Spleen (tissue), 11 donors: ENCODE measurements at regions not wholly inside any gene's neighbourhood (a gene's known extent, or its start where the extent isn't known, plus 50 kb on each side); places are given as distances from the start of the nearest gene placed in this dataset.

Experiments used
- DNase-seq: peaks from one replicate; pipeline ENCODE4 v3.0.0-alpha.2; 2020
- H3K27ac ChIP-seq, 8 donors: fragments of 200-600 bp; sonication (generic) in 7 of 8; 1 replicate in 4 of 8; 2 replicates in 4 of 8; pipeline versions ENCODE4 v1.5.0 to v1.8.0; 2016 to 2021; ENCODE audit warnings: inconsistent platforms in 4 of 8, mild to moderate bottlenecking in 4 of 8, moderate library complexity in 1 of 8
- H3K27me3 ChIP-seq, 7 donors: fragments of 200-600 bp; sonication (generic) in 6 of 7; replicated peaks in 1 of 7; 1 replicate in 4 of 7; 2 replicates in 3 of 7; pipeline versions ENCODE4 v1.5.0 to v1.8.0; 2016 to 2021; ENCODE audit warnings: inconsistent platforms in 3 of 7, mild to moderate bottlenecking in 1 of 7
- H3K36me3 ChIP-seq, 6 donors: fragments of 200-600 bp; sonication (generic) in 5 of 6; 1 replicate in 4 of 6; 2 replicates in 2 of 6; pipeline versions ENCODE4 v1.5.0 to v1.8.0; 2016 to 2021; ENCODE audit warnings: inconsistent platforms in 2 of 6
- H3K4me1 ChIP-seq, 6 donors: fragments of 200-600 bp; sonication (generic) in 5 of 6; 1 replicate in 3 of 6; 2 replicates in 3 of 6; pipeline versions ENCODE4 v1.5.0 to v1.8.0; 2016 to 2021; ENCODE audit warnings: inconsistent platforms in 3 of 6
- H3K4me3 ChIP-seq, 8 donors: fragments of 200-600 bp; sonication (generic) in 7 of 8; 1 replicate in 4 of 8; 2 replicates in 4 of 8; pipeline versions ENCODE4 v1.5.0 to v1.8.0; 2016 to 2021; ENCODE audit warnings: inconsistent platforms in 4 of 8, mild to moderate bottlenecking in 4 of 8, moderate library complexity in 2 of 8
- H3K9me3 ChIP-seq, 8 donors: fragments of 200-600 bp; sonication (generic) in 7 of 8; 1 replicate in 4 of 8; 2 replicates in 4 of 8; pipeline versions ENCODE4 v1.5.0 to v1.8.0; 2016 to 2021; ENCODE audit warnings: inconsistent platforms in 4 of 8
- POLR2A ChIP-seq, 3 donors: fragments of 450-650 bp; IDR thresholded peaks; one replicate each; pipeline ENCODE4 v1.5.1; 2017; ENCODE audit warnings: antibody characterized with exemption in 3 of 3, mild to moderate bottlenecking in 1 of 3
- POLR2AphosphoS5 ChIP-seq, 3 donors: sonication (generic); formaldehyde crosslinking; IDR thresholded peaks; one replicate each; pipeline ENCODE4 v1.5.1; 2017; ENCODE audit warnings: antibody characterized with exemption in 3 of 3
- WGBS, 5 donors: extraction: QIAGEN DNeasy Blood & Tissue Kit in 3 of 5; methylation state at CpG; one replicate each; pipeline versions ENCODE4 v1.1.5 to v1.1.7; 2013 to 2018; 5-methylcytosine and 5-hydroxymethylcytosine counted together
- intact Hi-C: fragments of 100-400 bp; cut with DNase I; formaldehyde crosslinking; loops from one replicate; pipeline ENCODE4 v1.15.0; 2023; ENCODE audit warnings: low total_unique reads
- TF ChIP-seq, protein P1 (sequence below), 11 experiments: fragments of 200-600 bp in 7 of 11; fragments of 450-650 bp in 4 of 11; sonication (generic) in 4 of 11; IDR thresholded peaks in 8 of 11; conservative IDR thresholded peaks in 3 of 11; 1 replicate in 7 of 11; 2 replicates in 4 of 11; pipeline versions ENCODE4 v1.4.0 to v1.8.0; 2016 to 2021; ENCODE audit warnings: antibody characterized with exemption in 11 of 11, inconsistent platforms in 4 of 11, mild to moderate bottlenecking in 1 of 11
- donor health status: healthy with polysubstance abuse.
- donor health status: DM: no; HTN: no; CAD: no; lungs with moderate emphysema.
- donor health status: DM: no; HTN: no; CAD: no.
- donor health status: Bipolar disorder and iron deficiency.
- donor health status: healthy.
- donor health status: DM: no; HTN: no; CAD: no.
- donor health status: DM: yes; HTN: yes; CAD: no.

DNA sequence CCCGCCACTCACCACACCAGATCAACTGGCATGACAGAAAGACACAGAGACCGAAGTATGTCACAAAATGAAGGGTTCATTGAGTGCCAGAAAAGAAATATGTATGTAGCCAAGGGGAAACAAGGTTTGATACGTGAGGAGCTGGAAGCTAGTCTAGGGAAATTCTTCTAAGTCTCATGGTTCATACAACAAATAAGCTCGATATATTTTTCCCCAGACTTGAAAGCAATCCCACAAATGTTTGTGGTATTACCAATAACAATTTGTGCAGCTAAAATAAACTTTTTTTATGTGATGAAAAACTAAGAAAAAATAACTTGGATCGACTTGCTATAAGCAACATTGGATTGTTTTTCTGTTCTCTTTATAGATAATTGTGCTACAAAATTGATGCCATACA, 777.0 kb downstream of the TSN start:
- H3K36me3 ChIP-seq = no peaks in the 10 kb centered on the region
- intact Hi-C loops = no loop called here
- WGBS, 5 donors = 83 to 93% (median 85%) methylated on average over 5 of the region's 5 CpGs
- H3K27me3 ChIP-seq = no peaks in the 10 kb centered on the region
- no peak overlapping the region for H3K4me3 ChIP-seq
- DNase-seq = no peak
- TF ChIP-seq, protein P1, sequence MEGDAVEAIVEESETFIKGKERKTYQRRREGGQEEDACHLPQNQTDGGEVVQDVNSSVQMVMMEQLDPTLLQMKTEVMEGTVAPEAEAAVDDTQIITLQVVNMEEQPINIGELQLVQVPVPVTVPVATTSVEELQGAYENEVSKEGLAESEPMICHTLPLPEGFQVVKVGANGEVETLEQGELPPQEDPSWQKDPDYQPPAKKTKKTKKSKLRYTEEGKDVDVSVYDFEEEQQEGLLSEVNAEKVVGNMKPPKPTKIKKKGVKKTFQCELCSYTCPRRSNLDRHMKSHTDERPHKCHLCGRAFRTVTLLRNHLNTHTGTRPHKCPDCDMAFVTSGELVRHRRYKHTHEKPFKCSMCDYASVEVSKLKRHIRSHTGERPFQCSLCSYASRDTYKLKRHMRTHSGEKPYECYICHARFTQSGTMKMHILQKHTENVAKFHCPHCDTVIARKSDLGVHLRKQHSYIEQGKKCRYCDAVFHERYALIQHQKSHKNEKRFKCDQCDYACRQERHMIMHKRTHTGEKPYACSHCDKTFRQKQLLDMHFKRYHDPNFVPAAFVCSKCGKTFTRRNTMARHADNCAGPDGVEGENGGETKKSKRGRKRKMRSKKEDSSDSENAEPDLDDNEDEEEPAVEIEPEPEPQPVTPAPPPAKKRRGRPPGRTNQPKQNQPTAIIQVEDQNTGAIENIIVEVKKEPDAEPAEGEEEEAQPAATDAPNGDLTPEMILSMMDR (IDR thresholded peaks at IDR 0.05 in 8 of 11, conservative IDR thresholded peaks at IDR 0.05 in 3 of 11) = no peak
- TF ChIP-seq POLR2A (IDR thresholded peaks at IDR 0.05) (no peak), POLR2AphosphoS5 (IDR thresholded peaks at IDR 0.05) (no peak)
- no peak overlapping the region for H3K27ac ChIP-seq
- H3K4me1 ChIP-seq = no peaks in the 10 kb centered on the region
- no peaks in the 10 kb centered on the region for H3K9me3 ChIP-seq

DNA sequence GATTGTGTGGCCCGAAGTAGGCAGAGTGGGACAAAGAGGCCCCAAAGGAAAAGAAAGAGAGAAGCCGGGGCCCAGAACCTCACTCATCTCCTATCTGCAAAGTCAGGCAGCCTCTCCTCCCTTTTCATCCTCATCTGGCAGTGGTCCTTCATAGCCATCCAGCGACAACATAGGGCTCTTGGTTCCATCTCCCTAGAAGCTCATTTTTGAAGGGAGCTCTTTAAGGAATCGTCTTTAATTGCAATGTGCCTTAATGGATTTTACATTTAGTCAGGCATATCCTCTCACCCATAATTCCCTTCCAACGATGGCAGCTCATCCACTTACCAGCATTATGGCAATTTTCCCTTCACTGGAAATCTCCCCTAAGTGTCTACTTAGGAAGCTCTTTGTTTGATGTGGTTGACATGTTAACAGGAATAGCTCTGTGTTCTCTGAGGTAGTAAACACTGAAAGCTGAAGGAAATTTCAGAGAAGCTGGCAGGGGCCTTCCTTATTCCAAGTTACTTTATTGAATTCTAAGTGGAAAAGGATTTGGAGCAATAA, 780.6 kb downstream of the TSN start:
- no peaks in the 10 kb centered on the region for H3K9me3 ChIP-seq
- 85 to 94% (median 91%) methylated on average over 5 of the region's 5 CpGs for WGBS, 5 donors
- DNase-seq = no peak
- TF ChIP-seq POLR2AphosphoS5 (IDR thresholded peaks at IDR 0.05) = no peak
- TF ChIP-seq POLR2A (IDR thresholded peaks at IDR 0.05) = no peak
- TF ChIP-seq, protein P1 (IDR thresholded peaks at IDR 0.05 in 8 of 11, conservative IDR thresholded peaks at IDR 0.05 in 3 of 11) = no peak
- no peaks in the 10 kb centered on the region for H3K4me1 ChIP-seq
- no peaks in the 10 kb centered on the region for H3K27me3 ChIP-seq
- no peak overlapping the region for H3K4me3 ChIP-seq
- intact Hi-C loops = no loop called here
- no peak overlapping the region for H3K27ac ChIP-seq
- no peaks in the 10 kb centered on the region for H3K36me3 ChIP-seq

DNA sequence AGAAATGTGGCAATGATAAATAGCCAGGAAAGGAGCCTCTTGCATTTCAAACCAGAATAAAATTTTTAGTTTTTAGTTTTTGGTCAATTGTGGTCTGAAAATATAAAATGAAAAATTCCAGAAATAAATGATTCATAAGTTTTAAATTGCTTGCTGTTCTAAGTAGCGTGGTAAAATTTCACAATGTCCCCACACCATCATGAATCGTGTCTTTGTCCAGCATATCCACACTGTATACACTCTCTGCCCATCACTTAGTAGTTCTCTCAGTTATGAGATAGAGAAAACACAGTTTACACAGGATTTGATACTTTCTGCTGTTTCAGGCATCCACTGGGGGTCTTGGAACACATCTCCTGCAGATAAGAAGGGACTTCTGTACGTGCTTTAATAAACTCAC, 783.9 kb downstream of the TSN start:
- DNase-seq = no peak
- no peak overlapping the region for H3K4me3 ChIP-seq
- H3K36me3 ChIP-seq = no peaks in the 10 kb centered on the region
- TF ChIP-seq POLR2AphosphoS5 (IDR thresholded peaks at IDR 0.05) = no peak
- TF ChIP-seq, protein P1 (IDR thresholded peaks at IDR 0.05 in 8 of 11, conservative IDR thresholded peaks at IDR 0.05 in 3 of 11) = no peak
- no peaks in the 10 kb centered on the region for H3K27me3 ChIP-seq
- no peaks in the 10 kb centered on the region for H3K9me3 ChIP-seq
- no peaks in the 10 kb centered on the region for H3K4me1 ChIP-seq
- no peak overlapping the region for H3K27ac ChIP-seq
- 61 to 90% (median 76%) methylated on average over 3 of the region's 3 CpGs for WGBS, 5 donors
- intact Hi-C loops = no loop called here

DNA sequence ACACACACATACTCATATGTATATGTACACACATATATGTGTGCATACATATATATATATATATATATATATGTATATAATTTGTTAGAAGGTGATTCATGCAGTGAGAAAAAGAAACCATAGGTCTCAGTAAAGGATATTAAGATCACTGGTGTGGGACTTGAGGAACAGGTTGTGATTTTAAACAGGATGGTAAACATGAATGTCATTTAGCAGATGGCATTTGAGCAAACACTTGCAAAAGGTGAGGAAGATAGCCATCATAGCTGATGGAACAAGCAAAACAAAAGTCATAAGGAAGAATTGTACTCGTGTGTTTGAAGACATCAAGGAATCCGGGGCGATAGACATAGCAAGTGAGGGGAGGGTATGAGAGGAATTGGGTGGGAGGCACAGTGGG, 784.5 kb downstream of the TSN start:
- H3K27me3 ChIP-seq = no peaks in the 10 kb centered on the region
- WGBS, 5 donors = 75 to 94% (median 85%) methylated on average over 3 of the region's 3 CpGs

More for the DNA sequence above, 784.5 kb downstream of the TSN start:
- DNase-seq = no peak
- Histone ChIP-seq H3K4me1 (no peaks in the 10 kb centered on the region), H3K4me3 (no peak overlapping the region), H3K36me3 (no peaks in the 10 kb centered on the region), H3K9me3 (no peaks in the 10 kb centered on the region), H3K27ac (no peak overlapping the region)
- intact Hi-C loops = no loop called here
- TF ChIP-seq POLR2AphosphoS5 (IDR thresholded peaks at IDR 0.05) = no peak
- TF ChIP-seq, protein P1 (IDR thresholded peaks at IDR 0.05 in 8 of 11, conservative IDR thresholded peaks at IDR 0.05 in 3 of 11) = no peak
- TF ChIP-seq POLR2A (IDR thresholded peaks at IDR 0.05) = no peak
